Daoy (cell line): ENCODE measurements at regions not wholly inside any gene's neighbourhood (a gene's known extent, or its start where the extent isn't known, plus 50 kb on each side); places are given as distances from the start of the nearest gene placed in this dataset.

Experiments
- DNase-seq: peaks from one replicate; pipeline ENCODE4 v3.0.0-alpha.2; 2015; ENCODE audit warnings: low read depth

GRCh38 chr9:113822315-113822714, 53.8 kb upstream of the ZNF618 start:
- no peak for DNase-seq

GRCh38 chr9:113823421-113823820, 52.7 kb upstream of the ZNF618 start:
- no peak for DNase-seq
